ENCODE measurements at regions not wholly inside any gene's neighbourhood (a gene's known extent, or its start where the extent isn't known, plus 50 kb on each side); places are given as distances from the start of the nearest gene placed in this dataset.

DNA sequence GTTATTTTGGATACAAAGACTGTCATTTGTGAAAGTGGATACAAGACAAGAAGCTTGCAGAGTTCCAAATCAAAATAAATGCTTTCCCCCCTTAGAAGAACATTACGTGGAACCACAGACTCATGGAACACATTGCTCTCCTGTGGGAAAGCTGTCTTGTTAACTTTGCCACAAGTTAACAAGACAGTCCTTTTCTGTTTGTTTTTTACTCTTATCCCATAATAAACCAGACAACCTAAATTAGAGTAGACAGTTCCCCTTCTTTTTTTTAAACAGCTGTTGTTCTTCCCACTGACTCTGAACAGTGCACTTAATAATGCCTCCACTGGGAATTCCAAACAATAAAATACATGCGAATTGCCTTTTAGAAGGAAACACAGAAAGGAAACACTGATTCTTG is 255.3 kb upstream of the UBE2E2 start:
- TF ChIP-seq, protein P1, sequence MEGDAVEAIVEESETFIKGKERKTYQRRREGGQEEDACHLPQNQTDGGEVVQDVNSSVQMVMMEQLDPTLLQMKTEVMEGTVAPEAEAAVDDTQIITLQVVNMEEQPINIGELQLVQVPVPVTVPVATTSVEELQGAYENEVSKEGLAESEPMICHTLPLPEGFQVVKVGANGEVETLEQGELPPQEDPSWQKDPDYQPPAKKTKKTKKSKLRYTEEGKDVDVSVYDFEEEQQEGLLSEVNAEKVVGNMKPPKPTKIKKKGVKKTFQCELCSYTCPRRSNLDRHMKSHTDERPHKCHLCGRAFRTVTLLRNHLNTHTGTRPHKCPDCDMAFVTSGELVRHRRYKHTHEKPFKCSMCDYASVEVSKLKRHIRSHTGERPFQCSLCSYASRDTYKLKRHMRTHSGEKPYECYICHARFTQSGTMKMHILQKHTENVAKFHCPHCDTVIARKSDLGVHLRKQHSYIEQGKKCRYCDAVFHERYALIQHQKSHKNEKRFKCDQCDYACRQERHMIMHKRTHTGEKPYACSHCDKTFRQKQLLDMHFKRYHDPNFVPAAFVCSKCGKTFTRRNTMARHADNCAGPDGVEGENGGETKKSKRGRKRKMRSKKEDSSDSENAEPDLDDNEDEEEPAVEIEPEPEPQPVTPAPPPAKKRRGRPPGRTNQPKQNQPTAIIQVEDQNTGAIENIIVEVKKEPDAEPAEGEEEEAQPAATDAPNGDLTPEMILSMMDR (conservative IDR thresholded peaks at IDR 0.05; ENCODE audit: low read depth, low read length) = no peak
- no peak for TF ChIP-seq EZH2 (IDR thresholded peaks at IDR 0.05; ENCODE audit: low read length, unreplicated experiment)
